ENCODE measurements at regions not wholly inside any gene's neighbourhood (a gene's known extent, or its start where the extent isn't known, plus 50 kb on each side); places are given as distances from the start of the nearest gene placed in this dataset.

DNA sequence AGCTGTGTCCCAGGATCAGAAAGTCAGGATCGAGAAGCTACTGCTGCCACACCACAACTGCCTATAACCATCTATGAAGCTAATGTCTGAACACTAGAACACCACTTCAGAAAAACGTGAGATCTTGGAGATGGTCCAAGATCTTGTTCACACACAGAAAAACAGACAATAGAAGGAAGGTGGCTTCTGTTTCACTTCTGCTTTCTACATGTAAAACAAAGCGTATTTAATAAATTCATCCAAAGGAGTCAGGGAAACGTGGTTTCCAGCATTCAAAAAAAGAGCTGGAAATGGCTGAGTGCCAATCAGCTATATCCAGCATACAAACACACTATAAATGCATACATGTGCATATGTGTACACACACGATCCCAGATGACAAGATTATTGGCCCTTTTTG lies 70.2 kb upstream of the CCDC71L start:
- TF ChIP-seq POLR2A (IDR thresholded peaks at IDR 0.05) (no peak), POLR2AphosphoS5 (IDR thresholded peaks at IDR 0.05) (no peak)
- TF ChIP-seq, protein P1, sequence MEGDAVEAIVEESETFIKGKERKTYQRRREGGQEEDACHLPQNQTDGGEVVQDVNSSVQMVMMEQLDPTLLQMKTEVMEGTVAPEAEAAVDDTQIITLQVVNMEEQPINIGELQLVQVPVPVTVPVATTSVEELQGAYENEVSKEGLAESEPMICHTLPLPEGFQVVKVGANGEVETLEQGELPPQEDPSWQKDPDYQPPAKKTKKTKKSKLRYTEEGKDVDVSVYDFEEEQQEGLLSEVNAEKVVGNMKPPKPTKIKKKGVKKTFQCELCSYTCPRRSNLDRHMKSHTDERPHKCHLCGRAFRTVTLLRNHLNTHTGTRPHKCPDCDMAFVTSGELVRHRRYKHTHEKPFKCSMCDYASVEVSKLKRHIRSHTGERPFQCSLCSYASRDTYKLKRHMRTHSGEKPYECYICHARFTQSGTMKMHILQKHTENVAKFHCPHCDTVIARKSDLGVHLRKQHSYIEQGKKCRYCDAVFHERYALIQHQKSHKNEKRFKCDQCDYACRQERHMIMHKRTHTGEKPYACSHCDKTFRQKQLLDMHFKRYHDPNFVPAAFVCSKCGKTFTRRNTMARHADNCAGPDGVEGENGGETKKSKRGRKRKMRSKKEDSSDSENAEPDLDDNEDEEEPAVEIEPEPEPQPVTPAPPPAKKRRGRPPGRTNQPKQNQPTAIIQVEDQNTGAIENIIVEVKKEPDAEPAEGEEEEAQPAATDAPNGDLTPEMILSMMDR (IDR thresholded peaks at IDR 0.05): no peak

Measured in upper lobe of left lung (tissue), 4 donors.